B cell (primary cell): ENCODE measurements at regions not wholly inside any gene's neighbourhood (a gene's known extent, or its start where the extent isn't known, plus 50 kb on each side); places are given as distances from the start of the nearest gene placed in this dataset.

Source experiments
- ATAC-seq: fragments of 200-7000 bp; cut with Tn5 transposase; one replicate; pipeline ENCODE4 v1.10.0; 2021; ENCODE audit warnings: low read depth, mild to moderate bottlenecking, moderate number of reproducible peaks, moderate library complexity
- CTCF ChIA-PET: fragments of 350-600 bp; sonication (Branson Sonifier 250); formaldehyde crosslinking; loops from one replicate; lab custom pipeline; 2021; ENCODE audit warnings: antibody characterized with exemption, inconsistent platforms; lab: Charles Lee
- POLR2A ChIA-PET: fragments of 350-600 bp; sonication (Branson Sonifier 250); formaldehyde crosslinking; loops from one replicate; lab custom pipeline; 2021; ENCODE audit warnings: antibody characterized with exemption; lab: Charles Lee
- DNase-seq: peaks from one replicate; pipeline ENCODE4 v3.0.0; 2013
- H2AFZ ChIP-seq: 2 replicates; pipeline ENCODE4 v1.6.1; 2012; ENCODE audit warnings: mild to moderate bottlenecking, low read depth, low read length; ENCODE audit not compliant: insufficient read depth, poor library complexity, severe bottlenecking
- H3K27ac ChIP-seq, 2 donors: 1 replicate in 1 of 2; 2 replicates in 1 of 2; pipeline ENCODE4 v1.5.1; 2012 to 2013; ENCODE audit warnings: low read length in 2 of 2, mild to moderate bottlenecking in 2 of 2, moderate library complexity in 1 of 2
- H3K27me3 ChIP-seq, 4 experiments: fragments of 200-600 bp in 1 of 4; sonication (generic) in 1 of 4; replicated peaks in 1 of 4; 1 replicate in 2 of 4; 2 replicates in 2 of 4; pipeline versions ENCODE4 v1.6.1 to v1.7.0; 2013 to 2016; ENCODE audit warnings: low read length in 3 of 4, mild to moderate bottlenecking in 2 of 4, mixed read lengths in 1 of 4, moderate library complexity in 1 of 4; ENCODE audit not compliant: insufficient read depth in 4 of 4, control insufficient read depth in 3 of 4; ENCODE audit errors: control extremely low read depth in 1 of 4
- H3K36me3 ChIP-seq, 2 experiments: replicated peaks in 1 of 2; 1 replicate in 1 of 2; 2 replicates in 1 of 2; pipeline versions ENCODE4 v1.6.1 to v1.7.1; 2013; ENCODE audit warnings: low read length in 1 of 2; ENCODE audit not compliant: insufficient read depth in 2 of 2, control insufficient read depth in 1 of 2; ENCODE audit errors: control extremely low read depth in 1 of 2, extremely low read depth in 1 of 2
- H3K4me1 ChIP-seq, 2 donors: fragments of 200-600 bp in 1 of 2; sonication (generic) in 1 of 2; 1 replicate in 1 of 2; 2 replicates in 1 of 2; pipeline versions ENCODE4 v1.5.1 to v1.6.1; 2013 to 2017; ENCODE audit warnings: low read length in 2 of 2; ENCODE audit not compliant: control insufficient read depth in 2 of 2, insufficient read depth in 2 of 2
- H3K4me2 ChIP-seq: replicated peaks from 2 replicates; pipeline ENCODE3; 2012; ENCODE audit warnings: mild to moderate bottlenecking, low read depth, low read length; ENCODE audit not compliant: poor library complexity, severe bottlenecking
- H3K4me3 ChIP-seq, 5 experiments: fragments of 200-600 bp in 1 of 5; sonication (generic) in 1 of 5; 1 replicate in 3 of 5; 2 replicates in 2 of 5; pipeline versions ENCODE4 v1.5.1 to v1.7.0; 2011 to 2016; ENCODE audit warnings: low read length in 4 of 5, mild to moderate bottlenecking in 4 of 5, low read depth in 2 of 5, control low read depth in 1 of 5, moderate library complexity in 1 of 5; ENCODE audit not compliant: insufficient read depth in 1 of 5; ENCODE audit errors: control extremely low read depth in 1 of 5, extremely low read depth in 1 of 5
- H3K79me2 ChIP-seq: fragments of 200-600 bp; sonication (generic); one replicate; pipeline ENCODE4 v1.6.0; 2016; ENCODE audit warnings: low read length; ENCODE audit not compliant: control insufficient read depth, insufficient read depth
- H3K9ac ChIP-seq: fragments of 200-600 bp; sonication (generic); 2 replicates; pipeline ENCODE4 v1.6.1; 2017; ENCODE audit warnings: mild to moderate bottlenecking, low read length, moderate library complexity
- H3K9me3 ChIP-seq, 3 donors: one replicate each; pipeline versions ENCODE4 v1.6.1 to v1.7.1; 2013; ENCODE audit warnings: low read length in 2 of 3; ENCODE audit not compliant: control insufficient read depth in 2 of 3, insufficient read depth in 1 of 3; ENCODE audit errors: control extremely low read depth in 1 of 3
- H4K20me1 ChIP-seq: 2 replicates; pipeline ENCODE4 v1.6.0; 2012; ENCODE audit warnings: mild to moderate bottlenecking, low read length; ENCODE audit not compliant: insufficient read depth, control insufficient read depth, poor library complexity, severe bottlenecking
- H3K27ac Mint-ChIP-seq: one replicate; pipeline ENCODE4 v1.8.0; 2021; ENCODE audit warnings: mixed read lengths
- H3K27me3 Mint-ChIP-seq: one replicate; pipeline ENCODE4 v1.8.0; 2021; ENCODE audit warnings: mixed read lengths
- H3K4me1 Mint-ChIP-seq: one replicate; pipeline ENCODE4 v1.8.0; 2021; ENCODE audit warnings: mixed read lengths
- H3K4me3 Mint-ChIP-seq: one replicate; pipeline ENCODE4 v1.8.0; 2021; ENCODE audit warnings: mixed read lengths
- H3K9me3 Mint-ChIP-seq: one replicate; pipeline ENCODE4 v1.8.0; 2022; ENCODE audit warnings: mixed read lengths; ENCODE audit not compliant: insufficient read depth
- CTCF ChIP-seq: fragments of 200-600 bp; IDR thresholded peaks from one replicate; pipeline ENCODE4 v1.8.0; 2022; ENCODE audit warnings: antibody characterized with exemption, mild to moderate bottlenecking
- EZH2 ChIP-seq: IDR thresholded peaks from 2 replicates; pipeline ENCODE4 v1.6.1; 2012; ENCODE audit warnings: borderline replicate concordance, low read depth, mild to moderate bottlenecking, moderate library complexity, low read length; ENCODE audit not compliant: insufficient read depth, poor library complexity, severe bottlenecking
- WGBS: methylation state at CpG from one replicate; pipeline ENCODE4 v1.1.5; 2013; ENCODE audit warnings: missing lambda C conversion rate; ENCODE audit not compliant: insufficient coverage; 5-methylcytosine and 5-hydroxymethylcytosine counted together
- intact Hi-C: fragments of 100-400 bp; cut with micrococcal nuclease; formaldehyde crosslinking; loops from one replicate; pipeline ENCODE4 v1.10.0; 2022

DNA sequence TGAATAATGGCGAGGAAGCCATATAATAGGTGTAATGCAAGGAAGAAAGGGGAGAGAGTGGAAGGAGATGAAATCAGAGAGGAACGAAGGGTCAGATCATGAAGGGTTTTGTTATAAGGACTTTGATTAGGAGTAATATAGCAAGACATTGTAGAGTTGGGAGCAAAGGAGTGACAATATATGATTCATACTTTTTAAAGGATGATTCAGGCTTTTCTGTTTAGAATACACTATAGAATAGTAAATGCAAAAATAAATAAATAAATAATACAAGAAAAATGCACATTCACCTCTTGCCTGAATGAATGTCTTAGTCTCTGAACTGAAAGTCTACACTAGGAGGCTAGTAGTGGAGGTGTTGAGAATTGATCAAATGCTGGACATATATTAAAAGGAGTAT lies 1524.4 kb upstream of the AGA start:
- CTCF ChIA-PET = no interaction called here
- no peaks in the 10 kb centered on the region for H3K36me3 ChIP-seq
- DNase-seq (no peak), ATAC-seq (no peak)
- 77% methylated on average over 1 of the region's 2 CpGs for WGBS
- no peaks in the 10 kb centered on the region for H3K4me1 ChIP-seq
- H4K20me1 ChIP-seq = no peaks in the 10 kb centered on the region
- POLR2A ChIA-PET = no interaction called here
- Mint-ChIP-seq H3K4me1 (no peaks in the 10 kb centered on the region), H3K27ac (no peak overlapping the region), H3K9me3 (peaks cover 4% of the 10 kb centered on the region), H3K27me3 (no peaks in the 10 kb centered on the region), H3K4me3 (no peak overlapping the region)
- intact Hi-C loops = no loop called here
- no peaks in the 10 kb centered on the region for H3K27me3 ChIP-seq
- H2AFZ ChIP-seq = no peak overlapping the region
- no peak overlapping the region for H3K4me3 ChIP-seq
- no peak overlapping the region for H3K9ac ChIP-seq
- H3K79me2 ChIP-seq = no peaks in the 10 kb centered on the region
- peaks cover 0 to 3% (median 0%) of the 10 kb centered on the region in 3 donors for H3K9me3 ChIP-seq
- no peak overlapping the region for H3K27ac ChIP-seq
- no peak overlapping the region for H3K4me2 ChIP-seq
- TF ChIP-seq EZH2 (no peak), CTCF (no peak)

DNA sequence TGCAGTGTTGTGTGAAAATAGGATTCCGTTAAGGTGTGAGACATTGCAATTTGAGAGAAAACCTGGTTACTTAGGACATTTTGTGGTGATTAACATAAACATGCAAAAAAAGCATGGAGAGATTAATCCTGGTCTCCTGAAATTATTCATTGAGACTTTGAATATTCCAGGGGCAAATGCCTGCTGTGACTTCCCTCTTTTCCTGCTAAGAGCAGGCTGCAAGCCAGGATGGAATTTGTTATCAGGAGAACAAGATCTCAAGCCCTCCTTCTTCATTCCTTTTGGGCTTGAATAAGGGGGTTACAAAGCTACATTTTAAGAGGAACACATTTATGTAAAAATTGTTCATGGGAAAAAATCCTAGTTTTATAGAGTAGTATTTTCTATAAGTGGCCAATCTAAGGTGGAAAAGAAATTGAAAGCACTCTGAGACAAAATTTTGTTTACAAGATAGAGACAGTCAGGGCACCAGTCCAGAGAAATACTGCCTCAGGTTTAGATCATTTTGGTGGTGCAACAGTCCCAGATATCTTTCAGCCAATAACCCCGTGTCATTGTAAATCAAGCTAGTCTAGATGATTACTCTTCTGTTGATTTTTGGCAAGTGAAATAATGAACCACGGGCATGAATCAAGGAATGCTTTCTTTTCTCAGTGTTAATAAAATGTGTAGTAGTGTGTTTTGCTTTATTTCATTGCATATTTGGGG lies 1528.3 kb upstream of the AGA start:
- no peaks in the 10 kb centered on the region for H3K4me1 Mint-ChIP-seq
- DNase-seq = no peak
- ChIA-PET CTCF (no interaction called here), POLR2A (no interaction called here)
- Histone ChIP-seq H3K4me1 (no peaks in the 10 kb centered on the region), H3K79me2 (no peaks in the 10 kb centered on the region), H3K4me3 (no peak overlapping the region), H3K27me3 (no peaks in the 10 kb centered on the region), H3K36me3 (no peaks in the 10 kb centered on the region), H3K9me3 (peaks cover 0 to under 1% (median 0%) of the 10 kb centered on the region in 3 donors), H2AFZ (no peak overlapping the region), H4K20me1 (no peaks in the 10 kb centered on the region), H3K27ac (no peak overlapping the region), H3K4me2 (no peak overlapping the region), H3K9ac (no peak overlapping the region)
- H3K27me3 Mint-ChIP-seq = no peaks in the 10 kb centered on the region
- 100% methylated on average over 1 of the region's 3 CpGs for WGBS
- no peak overlapping the region for H3K4me3 Mint-ChIP-seq
- ATAC-seq = no peak
- H3K27ac Mint-ChIP-seq = no peak overlapping the region
- TF ChIP-seq CTCF (no peak), EZH2 (no peak)
- intact Hi-C loops = no loop called here
- H3K9me3 Mint-ChIP-seq = peaks cover 4% of the 10 kb centered on the region
